NT2/D1 (cell line): ENCODE measurements at regions not wholly inside any gene's neighbourhood (a gene's known extent, or its start where the extent isn't known, plus 50 kb on each side); places are given as distances from the start of the nearest gene placed in this dataset.
"Not testable (repeated sequence)": the region's sequence is repeated elsewhere in the genome, so short reads cannot be mapped to it uniquely, and the experiment has no call there.

ENCODE experiments used
- DNase-seq: peaks from one replicate; pipeline ENCODE4 v3.0.0-alpha.2; 2011; ENCODE audit warnings: low read depth, low spot score
- H3K27me3 ChIP-seq: 2 replicates; pipeline ENCODE4 v1.6.0; 2011; ENCODE audit warnings: mild to moderate bottlenecking; ENCODE audit not compliant: insufficient read length, insufficient read depth
- H3K36me3 ChIP-seq: 2 replicates; pipeline ENCODE4 v1.6.1; 2011; ENCODE audit warnings: mild to moderate bottlenecking, low read length, mixed read lengths; ENCODE audit not compliant: insufficient read depth, insufficient read length
- H3K4me1 ChIP-seq: 2 replicates; pipeline ENCODE4 v1.5.1; 2011; ENCODE audit not compliant: insufficient read depth, insufficient read length
- H3K4me3 ChIP-seq: 2 replicates; pipeline ENCODE4 v1.5.1; 2011; ENCODE audit warnings: low read depth; ENCODE audit not compliant: insufficient read length
- H3K9ac ChIP-seq: 2 replicates; pipeline ENCODE4 v1.6.0; 2011; ENCODE audit warnings: low read depth; ENCODE audit not compliant: insufficient read length
- H3K9me3 ChIP-seq: 2 replicates; pipeline ENCODE4 v1.5.1; 2011; ENCODE audit warnings: mild to moderate bottlenecking, low read length; ENCODE audit not compliant: insufficient read depth
- SUZ12 ChIP-seq: IDR thresholded peaks from 2 replicates; pipeline ENCODE4 v1.6.1; 2011; ENCODE audit not compliant: insufficient read length, insufficient read depth; ENCODE audit errors: extremely low read depth
- YY1 ChIP-seq: IDR thresholded peaks from 2 replicates; pipeline ENCODE4 v1.6.1; 2011; ENCODE audit not compliant: insufficient read length, insufficient read depth
- ZNF274 ChIP-seq: IDR thresholded peaks from 2 replicates; pipeline ENCODE4 v1.6.1; 2011; ENCODE audit warnings: mild to moderate bottlenecking, low read depth, low read length

GRCh38 chr13:34733721-34734120, 208.3 kb upstream of the NBEA start:
- Histone ChIP-seq H3K4me1 (no peaks in the 10 kb centered on the region), H3K9ac (no peak overlapping the region), H3K36me3 (no peaks in the 10 kb centered on the region), H3K9me3 (no peaks in the 10 kb centered on the region), H3K4me3 (no peak overlapping the region), H3K27me3 (no peaks in the 10 kb centered on the region)
- TF ChIP-seq SUZ12, result no peak
- TF ChIP-seq YY1, result no peak
- no peak for TF ChIP-seq ZNF274
- DNase-seq, result no peak

- no peaks in the 10 kb centered on the region for H3K4me1 ChIP-seq
- H3K4me3 ChIP-seq, result no peak overlapping the region
- no peaks in the 10 kb centered on the region for H3K27me3 ChIP-seq
- TF ChIP-seq YY1 (no peak), ZNF274 (no peak), SUZ12 (no peak)
- no peaks in the 10 kb centered on the region for H3K9me3 ChIP-seq
- no peak for DNase-seq
- no peak overlapping the region for H3K9ac ChIP-seq
- H3K36me3 ChIP-seq, result no peaks in the 10 kb centered on the region
These were observed 207.1 kb upstream of the NBEA start for GRCh38 chr13:34734932-34735331.

GRCh38 chr13:34738254-34738992, 203.6 kb upstream of the NBEA start:
- Histone ChIP-seq H3K4me3 (no peak overlapping the region), H3K27me3 (no peaks in the 10 kb centered on the region), H3K9ac (no peak overlapping the region), H3K4me1 (no peaks in the 10 kb centered on the region), H3K9me3 (no peaks in the 10 kb centered on the region), H3K36me3 (no peaks in the 10 kb centered on the region)
- DNase-seq, result no peak
- TF ChIP-seq SUZ12, result no peak

- H3K4me1 ChIP-seq, H3K36me3 ChIP-seq, DNase-seq, H3K4me3 ChIP-seq, H3K9ac ChIP-seq, H3K27me3 ChIP-seq, H3K9me3 ChIP-seq: not testable (repeated sequence)
These were observed 195.0 kb upstream of the NBEA start for GRCh38 chr13:34747056-34747455.

GRCh38 chr13:34747507-34747906, 194.6 kb upstream of the NBEA start:
- Histone ChIP-seq H3K36me3 (no peaks in the 10 kb centered on the region), H3K27me3 (no peaks in the 10 kb centered on the region), H3K9me3 (no peaks in the 10 kb centered on the region), H3K4me1 (no peaks in the 10 kb centered on the region), H3K9ac (no peak overlapping the region), H3K4me3 (no peak overlapping the region)
- no peak for DNase-seq
- TF ChIP-seq SUZ12 (no peak), YY1 (no peak), ZNF274 (no peak)

- Histone ChIP-seq H3K27me3 (no peaks in the 10 kb centered on the region), H3K4me1 (no peaks in the 10 kb centered on the region), H3K36me3 (no peaks in the 10 kb centered on the region), H3K9ac (no peak overlapping the region), H3K9me3 (no peaks in the 10 kb centered on the region), H3K4me3 (no peak overlapping the region)
- DNase-seq, result no peak
- TF ChIP-seq SUZ12, result no peak
- TF ChIP-seq YY1, result no peak
- no peak for TF ChIP-seq ZNF274
These were observed 194.0 kb upstream of the NBEA start for GRCh38 chr13:34748073-34748472.

- Histone ChIP-seq H3K9me3 (no peaks in the 10 kb centered on the region), H3K36me3 (no peaks in the 10 kb centered on the region), H3K9ac (no peak overlapping the region), H3K27me3 (no peaks in the 10 kb centered on the region), H3K4me1 (no peaks in the 10 kb centered on the region), H3K4me3 (no peak overlapping the region)
- no peak for TF ChIP-seq ZNF274
- TF ChIP-seq YY1, result no peak
- TF ChIP-seq SUZ12, result no peak
- no peak for DNase-seq
These were observed 193.5 kb upstream of the NBEA start for GRCh38 chr13:34748596-34748995.

GRCh38 chr13:34749046-34749445, 193.0 kb upstream of the NBEA start:
- no peaks in the 10 kb centered on the region for H3K4me1 ChIP-seq
- no peak for TF ChIP-seq SUZ12
- no peaks in the 10 kb centered on the region for H3K27me3 ChIP-seq
- H3K9me3 ChIP-seq, result no peaks in the 10 kb centered on the region
- H3K9ac ChIP-seq, result no peak overlapping the region
- no peaks in the 10 kb centered on the region for H3K36me3 ChIP-seq
- no peak overlapping the region for H3K4me3 ChIP-seq
- no peak for DNase-seq
